GM23338 (cell line): ENCODE measurements at regions not wholly inside any gene's neighbourhood (a gene's known extent, or its start where the extent isn't known, plus 50 kb on each side); places are given as distances from the start of the nearest gene placed in this dataset.

ENCODE experiments used
- CREB1 ChIP-seq: fragments of 250-450 bp; sonication (Bioruptor Pico); IDR thresholded peaks from 2 replicates; pipeline ENCODE4 v1.5.0; 2020; ENCODE audit warnings: low read depth, mild to moderate bottlenecking, moderate library complexity
- EZH2 ChIP-seq: fragments of 200-600 bp; sonication (generic); IDR thresholded peaks from one replicate; pipeline ENCODE4 v1.8.0; 2017; ENCODE audit warnings: antibody characterized with exemption, mild to moderate bottlenecking, low read depth; ENCODE audit not compliant: unreplicated experiment
- EZH2phosphoT487 ChIP-seq: fragments of 200-600 bp; sonication (generic); IDR thresholded peaks from one replicate; pipeline ENCODE4 v1.8.1; 2018; ENCODE audit warnings: antibody characterized with exemption; ENCODE audit not compliant: unreplicated experiment
- JUNB ChIP-seq: IDR thresholded peaks from one replicate; pipeline ENCODE4 v1.6.1; 2016; ENCODE audit warnings: antibody characterized with exemption; ENCODE audit not compliant: unreplicated experiment
- POLR2AphosphoS5 ChIP-seq: IDR thresholded peaks from 2 replicates; pipeline ENCODE4 v1.6.1; 2016; ENCODE audit warnings: antibody characterized with exemption, low read depth
- STAT1 ChIP-seq: IDR thresholded peaks from one replicate; pipeline ENCODE4 v1.6.1; 2016; ENCODE audit warnings: antibody characterized with exemption; ENCODE audit not compliant: unreplicated experiment
- TF ChIP-seq, protein P1 (sequence below), 2 experiments: fragments of 200-600 bp in 1 of 2; sonication (generic) in 1 of 2; conservative IDR thresholded peaks; 2 replicates each; pipeline versions ENCODE4 v1.5.1 to v1.6.1; 2016 to 2017; ENCODE audit warnings: antibody characterized with exemption in 2 of 2, low read depth in 2 of 2, mild to moderate bottlenecking in 2 of 2, moderate library complexity in 1 of 2
- TF ChIP-seq, protein P2 (sequence below): IDR thresholded peaks from one replicate; pipeline ENCODE4 v1.6.1; 2018; ENCODE audit warnings: antibody characterized with exemption; ENCODE audit not compliant: unreplicated experiment

DNA sequence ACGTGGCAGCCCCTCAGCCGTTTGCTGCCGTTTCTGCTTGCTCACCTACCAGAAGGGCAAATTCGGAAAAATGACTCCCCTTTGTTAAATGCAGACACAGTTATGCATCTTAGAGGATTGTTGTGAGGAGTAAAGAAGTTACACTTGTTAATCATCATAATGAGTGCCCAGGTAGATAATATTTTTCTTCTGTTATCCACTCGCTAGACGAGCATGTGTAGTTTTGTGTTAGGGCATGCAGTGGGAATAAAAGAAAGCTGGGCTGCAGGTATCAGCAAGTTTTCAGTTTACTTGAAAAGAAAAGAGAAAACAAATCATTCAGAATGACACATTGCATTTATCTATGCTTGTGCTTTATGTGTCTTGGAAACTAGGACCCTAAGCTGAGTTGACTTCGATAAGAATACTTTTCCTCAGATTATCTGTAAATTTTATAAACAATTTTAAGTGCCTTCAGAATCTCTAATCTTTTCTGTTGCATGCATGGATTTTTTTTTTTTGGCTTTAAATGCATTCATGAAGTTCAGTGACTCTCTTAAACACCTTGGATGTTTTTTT lies 365.3 kb downstream of the QKI start:
- TF ChIP-seq, protein P1, sequence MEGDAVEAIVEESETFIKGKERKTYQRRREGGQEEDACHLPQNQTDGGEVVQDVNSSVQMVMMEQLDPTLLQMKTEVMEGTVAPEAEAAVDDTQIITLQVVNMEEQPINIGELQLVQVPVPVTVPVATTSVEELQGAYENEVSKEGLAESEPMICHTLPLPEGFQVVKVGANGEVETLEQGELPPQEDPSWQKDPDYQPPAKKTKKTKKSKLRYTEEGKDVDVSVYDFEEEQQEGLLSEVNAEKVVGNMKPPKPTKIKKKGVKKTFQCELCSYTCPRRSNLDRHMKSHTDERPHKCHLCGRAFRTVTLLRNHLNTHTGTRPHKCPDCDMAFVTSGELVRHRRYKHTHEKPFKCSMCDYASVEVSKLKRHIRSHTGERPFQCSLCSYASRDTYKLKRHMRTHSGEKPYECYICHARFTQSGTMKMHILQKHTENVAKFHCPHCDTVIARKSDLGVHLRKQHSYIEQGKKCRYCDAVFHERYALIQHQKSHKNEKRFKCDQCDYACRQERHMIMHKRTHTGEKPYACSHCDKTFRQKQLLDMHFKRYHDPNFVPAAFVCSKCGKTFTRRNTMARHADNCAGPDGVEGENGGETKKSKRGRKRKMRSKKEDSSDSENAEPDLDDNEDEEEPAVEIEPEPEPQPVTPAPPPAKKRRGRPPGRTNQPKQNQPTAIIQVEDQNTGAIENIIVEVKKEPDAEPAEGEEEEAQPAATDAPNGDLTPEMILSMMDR (conservative IDR thresholded peaks at IDR 0.05; ENCODE audit: low read depth in 2 of 2), result no peak
- TF ChIP-seq EZH2, result no peak
- no peak for TF ChIP-seq EZH2phosphoT487
- TF ChIP-seq POLR2AphosphoS5, result no peak
- TF ChIP-seq, protein P2, sequence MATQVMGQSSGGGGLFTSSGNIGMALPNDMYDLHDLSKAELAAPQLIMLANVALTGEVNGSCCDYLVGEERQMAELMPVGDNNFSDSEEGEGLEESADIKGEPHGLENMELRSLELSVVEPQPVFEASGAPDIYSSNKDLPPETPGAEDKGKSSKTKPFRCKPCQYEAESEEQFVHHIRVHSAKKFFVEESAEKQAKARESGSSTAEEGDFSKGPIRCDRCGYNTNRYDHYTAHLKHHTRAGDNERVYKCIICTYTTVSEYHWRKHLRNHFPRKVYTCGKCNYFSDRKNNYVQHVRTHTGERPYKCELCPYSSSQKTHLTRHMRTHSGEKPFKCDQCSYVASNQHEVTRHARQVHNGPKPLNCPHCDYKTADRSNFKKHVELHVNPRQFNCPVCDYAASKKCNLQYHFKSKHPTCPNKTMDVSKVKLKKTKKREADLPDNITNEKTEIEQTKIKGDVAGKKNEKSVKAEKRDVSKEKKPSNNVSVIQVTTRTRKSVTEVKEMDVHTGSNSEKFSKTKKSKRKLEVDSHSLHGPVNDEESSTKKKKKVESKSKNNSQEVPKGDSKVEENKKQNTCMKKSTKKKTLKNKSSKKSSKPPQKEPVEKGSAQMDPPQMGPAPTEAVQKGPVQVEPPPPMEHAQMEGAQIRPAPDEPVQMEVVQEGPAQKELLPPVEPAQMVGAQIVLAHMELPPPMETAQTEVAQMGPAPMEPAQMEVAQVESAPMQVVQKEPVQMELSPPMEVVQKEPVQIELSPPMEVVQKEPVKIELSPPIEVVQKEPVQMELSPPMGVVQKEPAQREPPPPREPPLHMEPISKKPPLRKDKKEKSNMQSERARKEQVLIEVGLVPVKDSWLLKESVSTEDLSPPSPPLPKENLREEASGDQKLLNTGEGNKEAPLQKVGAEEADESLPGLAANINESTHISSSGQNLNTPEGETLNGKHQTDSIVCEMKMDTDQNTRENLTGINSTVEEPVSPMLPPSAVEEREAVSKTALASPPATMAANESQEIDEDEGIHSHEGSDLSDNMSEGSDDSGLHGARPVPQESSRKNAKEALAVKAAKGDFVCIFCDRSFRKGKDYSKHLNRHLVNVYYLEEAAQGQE, result no peak
- no peak for TF ChIP-seq STAT1
- no peak for TF ChIP-seq JUNB
- no peak for TF ChIP-seq CREB1 (CRISPR knock-in tag)
